Lower leg skin (tissue), 3 donors: ENCODE measurements at regions not wholly inside any gene's neighbourhood (a gene's known extent, or its start where the extent isn't known, plus 50 kb on each side); places are given as distances from the start of the nearest gene placed in this dataset.

ENCODE experiments used
- POLR2A ChIP-seq, 2 donors: fragments of 450-650 bp; IDR thresholded peaks; one replicate each; pipeline ENCODE4 v1.6.1; 2016 to 2017; ENCODE audit warnings: antibody characterized with exemption in 2 of 2, mild to moderate bottlenecking in 1 of 2, moderate library complexity in 1 of 2
- TF ChIP-seq, protein P1 (sequence below), 3 donors: fragments of 450-650 bp; IDR thresholded peaks; one replicate each; pipeline ENCODE4 v1.5.1; 2016; ENCODE audit warnings: antibody characterized with exemption in 3 of 3, mild to moderate bottlenecking in 3 of 3, moderate library complexity in 2 of 3

DNA sequence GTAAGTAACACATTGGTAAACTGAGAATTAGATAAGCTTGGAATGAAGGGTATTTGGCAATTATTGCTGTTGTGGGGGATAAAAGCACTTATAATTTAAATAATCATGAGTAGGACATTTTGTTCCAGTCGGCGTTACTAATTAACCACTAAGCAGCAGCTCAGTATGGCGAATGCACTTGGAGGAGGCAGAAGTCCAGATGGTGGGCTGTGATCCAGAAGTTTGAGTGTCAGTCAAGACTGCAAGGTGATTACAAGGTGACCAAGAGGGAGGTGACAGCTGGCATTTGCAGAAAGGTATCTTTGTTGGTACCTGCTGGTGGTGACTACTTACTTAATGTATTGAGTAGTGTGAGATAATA is 643.6 kb upstream of the FAM98A start:
- TF ChIP-seq, protein P1, sequence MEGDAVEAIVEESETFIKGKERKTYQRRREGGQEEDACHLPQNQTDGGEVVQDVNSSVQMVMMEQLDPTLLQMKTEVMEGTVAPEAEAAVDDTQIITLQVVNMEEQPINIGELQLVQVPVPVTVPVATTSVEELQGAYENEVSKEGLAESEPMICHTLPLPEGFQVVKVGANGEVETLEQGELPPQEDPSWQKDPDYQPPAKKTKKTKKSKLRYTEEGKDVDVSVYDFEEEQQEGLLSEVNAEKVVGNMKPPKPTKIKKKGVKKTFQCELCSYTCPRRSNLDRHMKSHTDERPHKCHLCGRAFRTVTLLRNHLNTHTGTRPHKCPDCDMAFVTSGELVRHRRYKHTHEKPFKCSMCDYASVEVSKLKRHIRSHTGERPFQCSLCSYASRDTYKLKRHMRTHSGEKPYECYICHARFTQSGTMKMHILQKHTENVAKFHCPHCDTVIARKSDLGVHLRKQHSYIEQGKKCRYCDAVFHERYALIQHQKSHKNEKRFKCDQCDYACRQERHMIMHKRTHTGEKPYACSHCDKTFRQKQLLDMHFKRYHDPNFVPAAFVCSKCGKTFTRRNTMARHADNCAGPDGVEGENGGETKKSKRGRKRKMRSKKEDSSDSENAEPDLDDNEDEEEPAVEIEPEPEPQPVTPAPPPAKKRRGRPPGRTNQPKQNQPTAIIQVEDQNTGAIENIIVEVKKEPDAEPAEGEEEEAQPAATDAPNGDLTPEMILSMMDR (IDR thresholded peaks at IDR 0.05), result no peak
- TF ChIP-seq POLR2A (IDR thresholded peaks at IDR 0.05), result no peak
